Stimulated activated CD8-positive, alpha-beta memory T cell treated with anti-CD3 and anti-CD28 coated beads, Interleukin-12 subunit alpha, Interleukin-12 subunit beta, amount 100 ng/mL, for 4 hours (primary cell): ENCODE measurements at regions not wholly inside any gene's neighbourhood (a gene's known extent, or its start where the extent isn't known, plus 50 kb on each side); places are given as distances from the start of the nearest gene placed in this dataset.

Experiments used
- DNase-seq: peaks from one replicate; pipeline ENCODE4 v3.0.0-alpha.2; 2020; ENCODE audit warnings: low read depth

GRCh38 chr3:103644450-103644849 is 1209.6 kb downstream of the ZPLD1 start:
- no peak for DNase-seq

GRCh38 chr3:103653996-103654395 is 1219.2 kb downstream of the ZPLD1 start:
- no peak for DNase-seq

- no peak for DNase-seq
These were observed 1222.9 kb downstream of the ZPLD1 start for GRCh38 chr3:103657756-103658155.

- DNase-seq = no peak
These were observed 1226.0 kb downstream of the ZPLD1 start for GRCh38 chr3:103660810-103661209.

GRCh38 chr3:103662591-103662990 is 1227.8 kb downstream of the ZPLD1 start:
- DNase-seq = no peak

- DNase-seq = no peak
These were observed 1237.5 kb downstream of the ZPLD1 start for GRCh38 chr3:103672346-103672745.

GRCh38 chr3:103684904-103685303 is 1250.1 kb downstream of the ZPLD1 start:
- DNase-seq = no peak

GRCh38 chr3:103685939-103686338 is 1251.1 kb downstream of the ZPLD1 start:
- DNase-seq = no peak

GRCh38 chr3:103690536-103690935 is 1255.7 kb downstream of the ZPLD1 start:
- DNase-seq = no peak

GRCh38 chr3:103693831-103694230 is 1259.0 kb downstream of the ZPLD1 start:
- no peak for DNase-seq

GRCh38 chr3:103698646-103699045 is 1263.8 kb downstream of the ZPLD1 start:
- no peak for DNase-seq

- no peak for DNase-seq
These were observed 1264.4 kb downstream of the ZPLD1 start for GRCh38 chr3:103699228-103699627.

- no peak for DNase-seq
These were observed 1270.8 kb downstream of the ZPLD1 start for GRCh38 chr3:103705641-103706040.

- DNase-seq = no peak
These were observed 1271.9 kb downstream of the ZPLD1 start for GRCh38 chr3:103706671-103707070.

- DNase-seq = no peak
These were observed 1276.9 kb downstream of the ZPLD1 start for GRCh38 chr3:103711670-103712069.

- no peak for DNase-seq
These were observed 1277.6 kb downstream of the ZPLD1 start for GRCh38 chr3:103712320-103713008.

GRCh38 chr3:103729547-103729946 is 1294.7 kb downstream of the ZPLD1 start:
- DNase-seq = no peak

GRCh38 chr3:103730744-103731143 is 1295.9 kb downstream of the ZPLD1 start:
- DNase-seq = no peak

GRCh38 chr3:103752986-103753385 is 1318.2 kb downstream of the ZPLD1 start:
- DNase-seq = no peak

GRCh38 chr3:103767635-103768034 is 1332.8 kb downstream of the ZPLD1 start:
- no peak for DNase-seq

- DNase-seq = no peak
These were observed 1350.2 kb downstream of the ZPLD1 start for GRCh38 chr3:103785017-103785416.

- no peak for DNase-seq
These were observed 1350.7 kb downstream of the ZPLD1 start for GRCh38 chr3:103785537-103785936.

GRCh38 chr3:103786296-103786695 is 1351.5 kb downstream of the ZPLD1 start:
- DNase-seq = no peak

GRCh38 chr3:103787164-103787871 is 1352.5 kb downstream of the ZPLD1 start:
- no peak for DNase-seq
